GM23338 (cell line): ENCODE measurements at regions not wholly inside any gene's neighbourhood (a gene's known extent, or its start where the extent isn't known, plus 50 kb on each side); places are given as distances from the start of the nearest gene placed in this dataset.

Experiments
- ATAC-seq: fragments of 200-7000 bp; cut with Tn5 transposase; 3 replicates; pipeline ENCODE4 v1.9.1; 2020
- DNase-seq: peaks from one replicate; pipeline ENCODE4 v3.0.0-alpha.2; 2015; ENCODE audit warnings: low spot score
- H2AFZ ChIP-seq: fragments of 200-600 bp; sonication (generic); 2 replicates; pipeline ENCODE4 v1.8.0; 2016; ENCODE audit warnings: antibody characterized with exemption, mild to moderate bottlenecking, moderate library complexity
- H3F3A ChIP-seq: fragments of 200-600 bp; sonication (generic); replicated peaks from 2 replicates; pipeline ENCODE4 v1.8.0; 2017; ENCODE audit warnings: antibody characterized with exemption, mixed run types, low read depth
- H3K27ac ChIP-seq: fragments of 200-600 bp; sonication (generic); 2 replicates; pipeline ENCODE4 v1.6.1; 2016; ENCODE audit warnings: low read depth
- H3K27me3 ChIP-seq: fragments of 200-600 bp; sonication (generic); 2 replicates; pipeline ENCODE4 v1.8.0; 2016; ENCODE audit warnings: mild to moderate bottlenecking, mixed run types, moderate library complexity; ENCODE audit not compliant: insufficient read depth
- H3K36me3 ChIP-seq: fragments of 200-600 bp; sonication (generic); 2 replicates; pipeline ENCODE4 v1.8.0; 2016; ENCODE audit warnings: mild to moderate bottlenecking; ENCODE audit not compliant: insufficient read depth
- H3K4me1 ChIP-seq: fragments of 200-600 bp; sonication (generic); 2 replicates; pipeline ENCODE4 v1.8.0; 2016; ENCODE audit warnings: mild to moderate bottlenecking, moderate library complexity; ENCODE audit not compliant: insufficient read depth
- H3K4me2 ChIP-seq: fragments of 200-600 bp; sonication (generic); 2 replicates; pipeline ENCODE4 v1.7.1; 2017; ENCODE audit warnings: mixed run types
- H3K4me3 ChIP-seq: fragments of 200-600 bp; sonication (generic); 2 replicates; pipeline ENCODE4 v1.6.1; 2016; ENCODE audit warnings: mixed run types
- H3K79me2 ChIP-seq: fragments of 200-600 bp; sonication (generic); replicated peaks from 2 replicates; pipeline ENCODE4 v1.8.0; 2017; ENCODE audit warnings: mild to moderate bottlenecking; ENCODE audit not compliant: insufficient read depth
- H3K9me2 ChIP-seq: fragments of 200-600 bp; sonication (generic); 2 replicates; pipeline ENCODE4 v1.8.0; 2017; ENCODE audit not compliant: insufficient read depth
- H4K20me1 ChIP-seq: fragments of 200-600 bp; sonication (generic); replicated peaks from 2 replicates; pipeline ENCODE4 v1.8.0; 2017; ENCODE audit warnings: mild to moderate bottlenecking; ENCODE audit not compliant: insufficient read depth
- H3K27ac Mint-ChIP-seq: 2 replicates; pipeline ENCODE4 v1.8.0; 2020; ENCODE audit warnings: inconsistent platforms, mild to moderate bottlenecking, moderate library complexity, mixed read lengths
- H3K27me3 Mint-ChIP-seq: 3 replicates; pipeline ENCODE4 v1.8.0; 2022; ENCODE audit warnings: low read depth, mild to moderate bottlenecking, moderate library complexity, mixed read lengths, inconsistent platforms; ENCODE audit not compliant: insufficient read depth, poor library complexity
- H3K36me3 Mint-ChIP-seq: 3 replicates; pipeline ENCODE4 v1.8.0; 2021; ENCODE audit warnings: low read depth, mild to moderate bottlenecking, inconsistent platforms, moderate library complexity, mixed read lengths
- H3K4me1 Mint-ChIP-seq: 3 replicates; pipeline ENCODE4 v1.8.0; 2020; ENCODE audit warnings: mild to moderate bottlenecking, inconsistent platforms, mixed read lengths
- H3K4me3 Mint-ChIP-seq: 3 replicates; pipeline ENCODE4 v1.8.0; 2021; ENCODE audit warnings: moderate library complexity, mild to moderate bottlenecking, inconsistent platforms, mixed read lengths
- H3K9me3 Mint-ChIP-seq: 3 replicates; pipeline ENCODE4 v1.8.0; 2020; ENCODE audit warnings: moderate library complexity, mild to moderate bottlenecking, inconsistent platforms, mixed read lengths
- CREB1 ChIP-seq: fragments of 250-450 bp; sonication (Bioruptor Pico); IDR thresholded peaks from 2 replicates; pipeline ENCODE4 v1.5.0; 2020; ENCODE audit warnings: low read depth, mild to moderate bottlenecking, moderate library complexity
- CTCF ChIP-seq, 2 experiments: fragments of 200-600 bp in 1 of 2; sonication (generic) in 1 of 2; conservative IDR thresholded peaks; 2 replicates each; pipeline versions ENCODE4 v1.5.1 to v1.6.1; 2016 to 2017; ENCODE audit warnings: antibody characterized with exemption in 2 of 2, low read depth in 2 of 2, mild to moderate bottlenecking in 2 of 2, moderate library complexity in 1 of 2
- ETS1 ChIP-seq: IDR thresholded peaks from 2 replicates; pipeline ENCODE4 v1.6.1; 2016; ENCODE audit warnings: antibody characterized with exemption
- EZH2 ChIP-seq: fragments of 200-600 bp; sonication (generic); IDR thresholded peaks from one replicate; pipeline ENCODE4 v1.8.0; 2017; ENCODE audit warnings: antibody characterized with exemption, mild to moderate bottlenecking, low read depth; ENCODE audit not compliant: unreplicated experiment
- EZH2phosphoT487 ChIP-seq: fragments of 200-600 bp; sonication (generic); IDR thresholded peaks from one replicate; pipeline ENCODE4 v1.8.1; 2018; ENCODE audit warnings: antibody characterized with exemption; ENCODE audit not compliant: unreplicated experiment
- JUNB ChIP-seq: IDR thresholded peaks from one replicate; pipeline ENCODE4 v1.6.1; 2016; ENCODE audit warnings: antibody characterized with exemption; ENCODE audit not compliant: unreplicated experiment
- NANOG ChIP-seq: IDR thresholded peaks from 2 replicates; pipeline ENCODE4 v1.6.1; 2016; ENCODE audit warnings: antibody characterized with exemption, borderline replicate concordance
- POLR2AphosphoS5 ChIP-seq: IDR thresholded peaks from 2 replicates; pipeline ENCODE4 v1.6.1; 2016; ENCODE audit warnings: antibody characterized with exemption, low read depth
- STAT1 ChIP-seq: IDR thresholded peaks from one replicate; pipeline ENCODE4 v1.6.1; 2016; ENCODE audit warnings: antibody characterized with exemption; ENCODE audit not compliant: unreplicated experiment
- ZNF114 ChIP-seq: fragments of 250-450 bp; sonication (Bioruptor Pico); IDR thresholded peaks from 2 replicates; pipeline ENCODE4 v1.5.0; 2020; ENCODE audit warnings: mild to moderate bottlenecking, moderate library complexity
- ZNF331 ChIP-seq: fragments of 250-450 bp; sonication (Bioruptor Pico); IDR thresholded peaks from 2 replicates; pipeline ENCODE4 v1.5.0; 2020; ENCODE audit warnings: low read depth, mild to moderate bottlenecking, moderate library complexity
- ZNF462 ChIP-seq: fragments of 250-450 bp; sonication (Bioruptor Pico); IDR thresholded peaks from 2 replicates; pipeline ENCODE4 v1.5.0; 2020; ENCODE audit warnings: mild to moderate bottlenecking, moderate library complexity

DNA sequence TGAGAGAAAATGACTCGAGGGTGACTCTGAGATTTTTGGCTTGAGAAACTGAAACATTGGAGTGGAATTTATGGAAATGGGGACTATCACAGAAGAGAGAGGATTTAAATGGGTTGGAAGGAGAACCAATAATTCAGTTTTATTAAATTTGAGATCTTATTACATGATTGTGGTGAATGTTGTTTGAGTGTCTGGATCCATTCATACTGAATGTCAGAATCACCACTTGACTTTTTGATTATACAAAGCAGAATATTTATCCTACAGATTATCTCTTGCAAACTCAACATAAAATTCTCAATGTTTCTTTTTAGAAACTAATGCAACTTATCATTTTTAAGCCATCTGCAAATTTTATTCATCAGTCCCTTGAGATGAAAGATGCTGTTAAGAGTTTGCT is 332.8 kb downstream of the CNTN3 start (continued):
- TF ChIP-seq EZH2phosphoT487 (no peak), NANOG (no peak)

- no peak for ATAC-seq
- no peaks in the 10 kb centered on the region for H3K79me2 ChIP-seq
- no peak for DNase-seq
- Mint-ChIP-seq H3K27me3 (no peaks in the 10 kb centered on the region), H3K4me3 (no peak overlapping the region), H3K36me3 (peaks cover 5% of the 10 kb centered on the region; the same call in 1 of the 3 replicates), H3K27ac (no peak overlapping the region), H3K9me3 (peaks cover 19% of the 10 kb centered on the region), H3K4me1 (peaks cover 8% of the 10 kb centered on the region; the same call in 2 of the 3 replicates)
- H3K4me3 ChIP-seq, result no peak overlapping the region
- 0 out of 2 replicates have a peak overlapping the region, but pooled peaks have one; percentile 43 for H2AFZ ChIP-seq
- no peaks in the 10 kb centered on the region for H3F3A ChIP-seq
- peaks cover 4% of the 10 kb centered on the region for H3K9me2 ChIP-seq
- H3K27ac ChIP-seq, result no peak overlapping the region
- H3K36me3 ChIP-seq, result no peaks in the 10 kb centered on the region
- no peaks in the 10 kb centered on the region for H3K27me3 ChIP-seq
- no peak overlapping the region for H3K4me2 ChIP-seq
- H3K4me1 ChIP-seq, result no peaks in the 10 kb centered on the region
- no peaks in the 10 kb centered on the region for H4K20me1 ChIP-seq
- TF ChIP-seq NANOG, result no peak
- TF ChIP-seq ZNF331 (CRISPR knock-in tag), result no peak
- TF ChIP-seq ZNF462 (CRISPR knock-in tag), result no peak
- TF ChIP-seq EZH2, result no peak
- no peak for TF ChIP-seq CTCF (conservative IDR thresholded peaks at IDR 0.05; ENCODE audit: low read depth in 2 of 2)
- no peak for TF ChIP-seq ZNF114 (CRISPR knock-in tag)
- TF ChIP-seq POLR2AphosphoS5, result no peak
- TF ChIP-seq JUNB, result no peak
- no peak for TF ChIP-seq STAT1
- TF ChIP-seq CREB1 (CRISPR knock-in tag), result no peak
- TF ChIP-seq ETS1, result no peak
These were observed 340.7 kb downstream of the CNTN3 start for GRCh38 chr3:74273555-74274402.
